ENCODE measurements at regions not wholly inside any gene's neighbourhood (a gene's known extent, or its start where the extent isn't known, plus 50 kb on each side); places are given as distances from the start of the nearest gene placed in this dataset.
"Not testable (repeated sequence)": the region's sequence is repeated elsewhere in the genome, so short reads cannot be mapped to it uniquely, and the experiment has no call there.

DNA sequence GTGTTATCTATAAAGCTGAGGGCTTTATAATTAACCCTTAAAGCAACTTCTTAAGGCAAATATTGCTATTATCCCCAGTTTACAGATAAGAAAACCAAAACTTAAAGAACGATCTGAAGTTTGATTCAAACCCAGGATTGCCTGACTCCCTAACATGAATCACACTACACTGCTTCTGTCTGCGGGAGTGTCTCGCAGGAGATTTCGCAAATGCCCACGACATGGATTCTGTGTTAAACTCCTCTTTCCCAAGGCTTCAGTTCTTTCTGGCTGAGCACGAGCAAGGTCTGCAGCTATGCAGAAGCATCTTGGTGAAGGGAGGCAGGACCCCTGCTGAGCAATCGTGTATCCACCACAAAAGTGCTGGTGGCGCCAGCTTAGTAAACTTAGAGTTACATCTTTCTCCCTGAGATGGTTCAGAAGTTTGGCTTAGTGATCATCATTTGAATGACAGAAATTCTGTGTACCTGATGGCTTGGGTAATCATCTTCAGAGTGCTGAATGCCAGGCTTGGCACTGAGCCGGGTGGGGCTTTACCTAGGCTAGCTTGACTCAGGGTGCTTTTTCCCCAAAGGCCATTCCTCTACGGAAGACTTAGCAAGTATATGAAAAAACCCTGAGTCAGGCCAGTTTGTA lies 81.4 kb upstream of the PIK3R1 start:
- Mint-ChIP-seq H3K4me3 (no peak overlapping the region), H3K27ac (no peak overlapping the region), H3K4me1 (ENCODE audit: low read depth) (no peaks in the 10 kb centered on the region), H3K36me3 (ENCODE audit: low read depth) (no peaks in the 10 kb centered on the region), H3K9me3 (no peaks in the 10 kb centered on the region), H3K27me3 (ENCODE audit: low read depth) (peaks cover 5% of the 10 kb centered on the region)
- no peak for DNase-seq (ENCODE audit: low spot score)

DNA sequence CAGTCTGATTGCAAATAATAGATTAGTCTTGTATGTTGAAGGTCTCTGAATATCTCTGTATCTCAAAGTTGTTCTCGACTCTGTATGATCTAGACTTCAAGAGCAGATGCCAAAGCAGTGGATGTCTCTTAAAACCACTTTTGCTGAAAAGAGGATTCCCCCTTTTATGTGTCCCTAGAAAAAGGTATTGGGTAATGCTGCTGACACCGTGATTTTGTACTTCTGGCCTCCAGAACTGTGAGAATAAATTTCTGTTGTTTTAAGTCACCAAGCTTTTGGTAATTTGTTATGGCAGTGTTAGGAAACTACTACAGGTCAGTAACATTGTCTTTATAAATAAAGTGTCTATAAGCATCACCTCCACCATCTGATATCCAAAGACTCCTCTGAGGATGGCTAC lies 85.3 kb upstream of the PIK3R1 start:
- peaks cover 1% of the 10 kb centered on the region for H3K27me3 Mint-ChIP-seq (ENCODE audit: low read depth)
- no peak for DNase-seq (ENCODE audit: low spot score)
- no peaks in the 10 kb centered on the region for H3K4me1 Mint-ChIP-seq (ENCODE audit: low read depth)
- no peaks in the 10 kb centered on the region for H3K36me3 Mint-ChIP-seq (ENCODE audit: low read depth)
- no peak overlapping the region for H3K4me3 Mint-ChIP-seq
- no peak overlapping the region for H3K27ac Mint-ChIP-seq
- H3K9me3 Mint-ChIP-seq, result no peaks in the 10 kb centered on the region

DNA sequence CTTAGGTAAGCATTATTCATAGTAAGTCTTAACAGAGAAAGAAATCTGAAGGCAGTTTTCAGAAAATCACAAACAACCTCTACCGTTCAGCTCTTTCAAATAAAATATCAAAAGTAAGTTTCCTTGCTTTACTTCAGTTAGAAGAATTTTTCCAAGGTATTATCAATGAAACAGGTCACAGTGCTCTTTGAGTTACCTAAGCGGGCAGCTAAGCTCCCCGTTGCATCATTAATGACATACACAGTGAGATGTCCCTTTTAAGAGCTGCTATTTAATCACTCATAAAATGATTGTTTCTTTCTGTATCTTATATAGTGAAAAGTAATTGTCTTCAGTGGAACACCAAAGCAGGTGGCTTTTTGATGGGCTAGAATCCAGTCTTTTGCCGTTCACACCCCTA lies 86.2 kb upstream of the PIK3R1 start:
- Mint-ChIP-seq H3K27ac (no peak overlapping the region), H3K4me1 (ENCODE audit: low read depth) (no peaks in the 10 kb centered on the region), H3K4me3 (no peak overlapping the region), H3K9me3 (no peaks in the 10 kb centered on the region), H3K27me3 (ENCODE audit: low read depth) (no peaks in the 10 kb centered on the region), H3K36me3 (ENCODE audit: low read depth) (no peaks in the 10 kb centered on the region)
- DNase-seq (ENCODE audit: low spot score), result no peak

DNA sequence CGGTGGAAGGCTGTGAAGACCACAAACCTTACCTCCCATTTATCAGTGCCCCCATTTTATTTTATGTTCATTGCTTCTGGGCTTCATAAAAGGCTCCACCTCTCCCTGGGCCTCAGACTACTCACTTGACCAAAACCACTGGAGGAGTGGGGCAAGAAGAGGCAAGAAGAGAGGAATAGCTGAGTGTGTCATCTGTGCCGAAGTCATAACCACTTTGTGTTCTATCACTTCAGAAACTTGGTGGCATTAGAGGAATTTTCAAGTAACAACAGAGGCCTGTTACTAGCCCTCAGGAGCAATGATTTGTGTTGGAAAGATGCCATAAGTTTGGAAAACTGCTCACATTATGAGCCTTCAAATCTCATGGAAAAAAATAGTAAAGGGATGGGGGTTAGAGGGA lies 88.7 kb upstream of the PIK3R1 start:
- DNase-seq (ENCODE audit: low spot score), result no peak
- Mint-ChIP-seq H3K9me3 (no peaks in the 10 kb centered on the region), H3K4me3 (no peak overlapping the region), H3K4me1 (ENCODE audit: low read depth) (peaks cover 7% of the 10 kb centered on the region), H3K27me3 (ENCODE audit: low read depth) (peaks cover 14% of the 10 kb centered on the region), H3K36me3 (ENCODE audit: low read depth) (no peaks in the 10 kb centered on the region), H3K27ac (no peak overlapping the region)

DNA sequence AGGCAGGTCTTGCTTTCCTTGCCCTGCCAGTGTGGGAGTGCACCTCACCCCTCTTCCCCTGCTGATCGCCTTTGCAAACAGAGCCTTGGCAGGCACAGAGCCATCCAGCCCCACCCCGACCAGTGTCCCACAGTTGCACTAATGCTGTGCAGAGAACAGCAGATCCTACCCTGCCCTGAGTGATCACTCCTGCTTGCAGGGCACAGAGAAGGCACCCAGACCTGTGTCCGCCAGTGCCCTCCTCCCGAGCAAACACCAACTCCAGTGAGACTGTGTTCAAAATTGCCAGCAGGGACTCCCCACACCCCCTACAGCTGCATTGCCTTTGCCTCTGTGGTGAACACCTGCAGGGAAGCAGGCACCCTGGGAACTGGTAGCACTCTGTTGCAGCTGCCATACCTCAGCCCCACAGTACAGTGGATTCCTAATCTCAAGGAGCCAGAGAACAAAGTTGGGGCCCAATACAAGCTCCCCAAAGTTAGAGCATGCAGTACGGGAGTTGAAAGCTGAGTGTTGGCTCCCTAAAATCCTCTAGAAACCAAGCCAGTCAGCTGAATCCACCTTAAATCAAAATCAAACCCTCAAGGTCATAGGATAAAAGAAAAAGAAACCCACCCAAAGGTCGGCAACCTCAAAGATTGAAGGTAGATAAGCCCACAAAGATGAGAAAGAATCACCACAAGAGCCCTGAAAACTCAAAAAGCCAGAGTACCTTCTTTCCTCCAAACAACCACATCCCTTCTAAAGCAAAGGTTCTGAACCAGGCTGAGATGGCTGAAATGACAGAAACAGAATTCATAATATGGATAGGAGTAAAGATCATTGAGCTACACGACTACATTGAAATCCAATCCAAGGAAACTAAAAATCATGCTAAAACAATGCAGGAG lies 92.9 kb upstream of the PIK3R1 start:
- Mint-ChIP-seq H3K36me3 (ENCODE audit: low read depth) (no peaks in the 10 kb centered on the region), H3K9me3 (no peaks in the 10 kb centered on the region), H3K27ac (no peak overlapping the region), H3K4me3 (no peak overlapping the region), H3K4me1 (ENCODE audit: low read depth) (peaks cover 7% of the 10 kb centered on the region), H3K27me3 (ENCODE audit: low read depth) (peaks cover 21% of the 10 kb centered on the region)
- DNase-seq (ENCODE audit: low spot score), result no peak

DNA sequence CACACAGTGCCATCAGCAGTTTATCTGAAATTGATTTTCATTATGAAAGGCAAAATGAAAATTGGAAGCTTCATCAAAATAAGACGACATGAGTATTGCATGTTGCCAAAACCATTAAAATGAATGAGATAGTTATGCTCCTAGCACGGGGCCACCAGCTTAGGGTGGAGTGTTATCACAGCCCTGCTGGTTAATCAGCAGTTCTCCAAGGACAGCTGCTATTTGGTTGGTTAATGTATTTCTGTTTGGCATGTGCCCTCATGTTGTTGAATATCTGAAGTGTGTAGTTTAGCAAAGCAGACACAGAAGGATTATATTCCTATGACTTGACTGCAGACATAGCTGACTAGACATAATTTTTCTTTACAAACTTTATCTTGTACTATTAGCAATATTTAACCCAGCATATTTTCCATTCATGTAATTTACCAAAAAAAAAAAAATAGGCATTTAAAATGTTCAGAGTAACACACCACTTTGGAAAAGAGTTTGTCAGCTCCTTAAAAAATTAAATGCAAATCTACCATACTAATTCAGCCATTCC lies 98.6 kb upstream of the PIK3R1 start:
- Mint-ChIP-seq H3K4me1 (ENCODE audit: low read depth) (no peaks in the 10 kb centered on the region), H3K36me3 (ENCODE audit: low read depth) (no peaks in the 10 kb centered on the region), H3K27ac (no peak overlapping the region), H3K9me3 (no peaks in the 10 kb centered on the region), H3K4me3 (no peak overlapping the region), H3K27me3 (ENCODE audit: low read depth) (peaks cover 9% of the 10 kb centered on the region)
- DNase-seq (ENCODE audit: low spot score), result no peak

DNA sequence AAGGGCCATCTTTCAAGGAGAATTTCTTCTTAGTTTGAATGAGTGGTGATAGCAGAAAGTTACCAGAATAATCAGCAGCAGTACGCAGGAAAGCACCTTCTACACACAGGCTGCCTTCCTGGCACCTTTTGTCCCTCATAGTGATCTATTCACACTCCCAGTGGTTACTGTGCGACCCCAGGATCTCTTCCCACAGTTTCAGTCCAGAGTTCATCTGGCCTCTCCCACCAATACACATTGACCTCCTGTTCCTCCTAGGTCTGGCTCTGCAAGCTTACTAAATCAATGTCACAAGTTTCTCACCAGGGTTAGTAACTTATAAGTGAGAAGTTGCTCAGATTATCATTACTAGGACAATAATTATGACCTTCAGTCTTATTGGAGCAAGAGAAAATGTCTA lies 99.1 kb upstream of the PIK3R1 start:
- no peak for DNase-seq (ENCODE audit: low spot score)
- Mint-ChIP-seq H3K27me3 (ENCODE audit: low read depth) (peaks cover 6% of the 10 kb centered on the region), H3K27ac (no peak overlapping the region), H3K4me1 (ENCODE audit: low read depth) (no peaks in the 10 kb centered on the region), H3K4me3 (no peak overlapping the region), H3K36me3 (ENCODE audit: low read depth) (no peaks in the 10 kb centered on the region), H3K9me3 (no peaks in the 10 kb centered on the region)

DNA sequence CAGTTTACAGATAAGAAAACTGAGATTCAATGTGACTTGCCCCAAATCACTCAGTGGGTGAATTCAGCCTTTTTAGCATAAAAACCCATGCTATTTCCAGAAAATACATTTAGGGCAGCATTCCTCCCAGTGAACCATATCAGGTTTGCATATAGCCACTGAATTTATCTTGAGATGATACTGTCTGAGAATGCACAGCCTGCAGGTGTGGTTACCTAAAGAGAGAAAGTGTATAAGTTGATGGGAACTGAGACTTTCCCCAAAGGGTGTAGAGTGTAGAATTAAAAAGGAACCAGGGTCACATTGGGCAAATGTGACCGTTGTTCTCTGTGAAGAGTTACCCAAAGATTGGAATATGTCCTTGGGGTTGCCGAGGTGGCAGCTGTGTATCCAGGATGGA lies 100.0 kb upstream of the PIK3R1 start:
- Mint-ChIP-seq H3K27me3 (ENCODE audit: low read depth) (peaks cover 2% of the 10 kb centered on the region), H3K27ac (no peak overlapping the region), H3K36me3 (ENCODE audit: low read depth) (no peaks in the 10 kb centered on the region), H3K9me3 (no peaks in the 10 kb centered on the region), H3K4me1 (ENCODE audit: low read depth) (no peaks in the 10 kb centered on the region), H3K4me3 (no peak overlapping the region)
- no peak for DNase-seq (ENCODE audit: low spot score)

DNA sequence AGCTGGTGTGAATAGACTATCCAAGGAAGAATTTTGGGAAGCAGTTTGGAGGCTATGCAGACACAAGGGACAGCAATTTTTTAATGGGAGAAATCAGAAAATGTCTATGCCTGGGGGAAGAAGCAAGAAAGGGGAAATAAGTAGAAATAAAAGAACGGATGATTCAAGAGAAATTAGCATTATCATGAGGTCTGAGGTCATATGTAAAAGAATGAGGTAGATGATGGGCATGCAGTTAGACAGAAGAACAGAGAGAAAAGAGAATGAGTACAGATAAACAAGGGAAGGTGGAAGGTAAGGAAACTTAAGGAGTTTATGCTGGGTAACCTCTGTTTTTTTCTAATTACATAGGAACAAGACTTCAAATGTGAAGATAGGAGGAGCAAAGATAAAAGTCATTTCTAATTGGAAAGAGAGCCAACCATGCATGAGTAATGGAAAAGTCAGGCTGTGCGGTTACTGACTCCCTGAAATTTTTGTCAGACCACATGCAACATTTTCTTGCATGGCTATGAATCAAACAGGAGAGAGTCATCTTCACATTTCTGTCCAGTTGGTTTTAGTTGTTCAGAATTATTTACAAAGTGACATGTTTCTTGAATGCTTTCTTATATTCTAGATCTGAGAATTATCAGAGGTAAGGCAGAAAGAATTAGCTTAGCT lies 101.0 kb upstream of the PIK3R1 start:
- no peak overlapping the region for H3K27ac Mint-ChIP-seq
- H3K4me1 Mint-ChIP-seq (ENCODE audit: low read depth), result no peaks in the 10 kb centered on the region
- no peak overlapping the region for H3K4me3 Mint-ChIP-seq
- DNase-seq (ENCODE audit: low spot score), result no peak
- peaks cover 2% of the 10 kb centered on the region for H3K27me3 Mint-ChIP-seq (ENCODE audit: low read depth)
- no peaks in the 10 kb centered on the region for H3K36me3 Mint-ChIP-seq (ENCODE audit: low read depth)
- no peaks in the 10 kb centered on the region for H3K9me3 Mint-ChIP-seq

DNA sequence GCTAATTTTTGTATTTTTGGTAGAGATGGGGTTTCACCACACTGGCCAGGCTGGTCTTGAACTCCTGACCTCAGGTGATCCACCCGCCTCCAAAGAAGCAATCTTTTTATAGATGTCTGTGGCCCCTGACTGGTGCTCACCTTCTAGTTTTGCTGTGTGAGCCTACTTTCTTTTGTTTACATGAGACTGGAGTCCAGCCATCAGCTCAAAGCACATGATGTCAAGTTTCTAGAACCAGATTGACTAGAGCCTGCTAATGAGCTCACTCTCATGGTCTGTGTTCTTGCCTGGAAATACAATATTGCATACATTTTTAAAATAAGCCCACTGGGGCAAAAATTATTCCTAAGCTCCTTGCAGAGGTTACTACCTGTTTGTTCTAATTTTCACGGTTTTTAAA lies 102.9 kb upstream of the PIK3R1 start:
- no peaks in the 10 kb centered on the region for H3K9me3 Mint-ChIP-seq
- no peak overlapping the region for H3K4me3 Mint-ChIP-seq
- H3K4me1 Mint-ChIP-seq (ENCODE audit: low read depth), result no peaks in the 10 kb centered on the region
- H3K27ac Mint-ChIP-seq, result no peak overlapping the region
- no peaks in the 10 kb centered on the region for H3K36me3 Mint-ChIP-seq (ENCODE audit: low read depth)
- DNase-seq (ENCODE audit: low spot score), result no peak
- H3K27me3 Mint-ChIP-seq (ENCODE audit: low read depth), result peaks cover 2% of the 10 kb centered on the region

DNA sequence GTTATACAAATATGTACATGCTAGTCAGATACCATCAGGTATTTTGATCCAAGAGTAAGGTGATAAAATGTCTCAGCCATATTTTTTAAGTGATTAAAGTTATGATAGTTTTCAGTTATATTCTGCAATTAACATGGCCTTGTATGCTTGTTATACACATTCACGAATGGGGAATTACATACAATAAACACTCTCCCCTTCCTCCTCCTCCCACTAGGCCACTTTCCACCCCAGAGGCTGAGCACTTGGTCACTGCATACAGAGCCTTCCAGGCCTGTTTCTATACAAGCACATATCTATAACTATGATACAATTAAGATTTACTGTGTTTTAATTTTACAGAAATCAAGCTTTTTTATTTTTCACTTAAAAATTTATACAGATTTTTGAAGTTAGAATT lies 104.7 kb upstream of the PIK3R1 start:
- DNase-seq (ENCODE audit: low spot score), result no peak
- no peaks in the 10 kb centered on the region for H3K36me3 Mint-ChIP-seq (ENCODE audit: low read depth)
- H3K4me1 Mint-ChIP-seq (ENCODE audit: low read depth), result no peaks in the 10 kb centered on the region
- no peaks in the 10 kb centered on the region for H3K9me3 Mint-ChIP-seq
- H3K27ac Mint-ChIP-seq, result no peak overlapping the region
- no peak overlapping the region for H3K4me3 Mint-ChIP-seq
- H3K27me3 Mint-ChIP-seq (ENCODE audit: low read depth), result peaks cover 2% of the 10 kb centered on the region

DNA sequence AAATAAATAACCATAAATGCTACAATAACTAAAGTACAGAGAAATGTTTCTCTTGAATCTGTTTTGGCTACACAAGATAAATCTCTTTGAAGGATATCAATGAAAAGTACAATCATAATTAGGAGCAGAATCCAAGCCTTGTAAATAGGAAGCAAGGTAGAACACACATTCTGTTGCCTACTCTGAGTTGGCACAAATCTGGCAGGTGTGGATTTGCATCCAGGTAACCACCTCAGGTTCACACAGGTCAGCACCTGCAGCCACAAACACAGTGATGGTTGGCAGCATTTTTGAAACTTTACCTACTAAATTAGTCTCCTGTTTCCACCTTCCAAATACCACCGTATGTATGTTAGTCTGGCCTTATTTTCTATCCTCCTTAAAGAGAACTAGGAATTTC lies 105.3 kb upstream of the PIK3R1 start:
- DNase-seq (ENCODE audit: low spot score), result no peak
- Mint-ChIP-seq H3K4me1 (ENCODE audit: low read depth) (no peaks in the 10 kb centered on the region), H3K27me3 (ENCODE audit: low read depth) (peaks cover 2% of the 10 kb centered on the region), H3K36me3 (ENCODE audit: low read depth) (no peaks in the 10 kb centered on the region), H3K27ac (no peak overlapping the region), H3K9me3 (no peaks in the 10 kb centered on the region), H3K4me3 (no peak overlapping the region)

DNA sequence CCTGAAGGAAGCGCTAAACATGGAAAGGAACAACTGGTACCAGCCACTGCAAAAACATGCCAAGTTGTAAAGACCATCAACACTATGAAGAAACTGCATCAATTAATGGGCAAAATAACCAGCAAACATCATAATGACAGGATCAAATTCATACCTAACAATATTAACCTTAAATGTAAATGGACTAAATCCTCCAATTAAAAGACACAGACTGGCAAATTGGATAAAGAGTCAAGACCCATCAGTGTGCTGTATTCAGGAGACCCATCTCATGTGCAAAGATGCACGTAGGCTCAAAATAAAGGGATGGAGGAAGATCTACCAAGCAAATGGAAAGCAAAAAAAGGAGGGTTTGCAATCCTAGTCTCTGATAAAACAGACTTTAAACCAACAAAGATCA lies 111.3 kb upstream of the PIK3R1 start:
- H3K27ac Mint-ChIP-seq; H3K4me1 Mint-ChIP-seq (ENCODE audit: low read depth); DNase-seq (ENCODE audit: low spot score); H3K36me3 Mint-ChIP-seq (ENCODE audit: low read depth); H3K4me3 Mint-ChIP-seq; H3K27me3 Mint-ChIP-seq (ENCODE audit: low read depth); H3K9me3 Mint-ChIP-seq: not testable (repeated sequence)

DNA sequence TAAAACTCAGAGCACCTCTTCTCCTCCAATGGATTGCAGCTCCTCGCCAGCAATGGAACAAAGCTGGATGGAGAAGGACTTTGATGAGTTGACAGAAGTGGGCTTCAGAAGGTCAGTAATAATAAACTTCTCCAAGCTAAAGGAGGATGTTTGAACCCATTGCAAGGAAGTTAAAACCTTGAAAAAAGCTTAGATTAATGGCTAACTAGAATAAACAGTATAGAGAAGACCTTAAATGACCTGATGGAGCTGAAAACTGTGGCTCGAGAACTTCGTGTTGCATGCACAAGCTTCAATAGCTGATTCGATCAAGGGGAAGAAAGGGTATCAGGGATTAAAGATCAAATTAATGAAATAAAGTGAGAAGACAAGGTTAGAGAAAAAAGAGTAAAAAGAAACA lies 112.3 kb upstream of the PIK3R1 start:
- H3K4me3 Mint-ChIP-seq; H3K27me3 Mint-ChIP-seq (ENCODE audit: low read depth); DNase-seq (ENCODE audit: low spot score); H3K36me3 Mint-ChIP-seq (ENCODE audit: low read depth); H3K9me3 Mint-ChIP-seq; H3K4me1 Mint-ChIP-seq (ENCODE audit: low read depth); H3K27ac Mint-ChIP-seq: not testable (repeated sequence)

Measured in T-helper 2 cell treated with Interferon-gamma antibody and Interleukin-4, amounts not matched to agents 5 μg/mL and 100 μg/mL, for 36 hours (primary cell).